Astrocyte (in vitro differentiated cells and primary cell): ENCODE measurements at regions not wholly inside any gene's neighbourhood (a gene's known extent, or its start where the extent isn't known, plus 50 kb on each side); places are given as distances from the start of the nearest gene placed in this dataset.

Experiments used
- DNase-seq: peaks from one replicate; pipeline ENCODE4 v3.0.0-alpha.2; 2010; ENCODE audit warnings: low read depth
- FAIRE-seq: peaks from 2 replicates; lab custom pipeline; 2011; peaks lifted over from hg19 to GRCh38; lab: Jason Lieb, UNC
- H2AFZ ChIP-seq: 2 replicates; pipeline ENCODE4 v1.6.0; 2012; ENCODE audit warnings: low read depth, low read length, inconsistent platforms
- H3K27ac ChIP-seq: 2 replicates; pipeline ENCODE4 v1.5.1; 2011; ENCODE audit warnings: low read depth, low read length, inconsistent platforms
- H3K27me3 ChIP-seq: 2 replicates; pipeline ENCODE4 v1.6.0; 2011; ENCODE audit warnings: low read length, inconsistent platforms; ENCODE audit not compliant: insufficient read depth
- H3K36me3 ChIP-seq: 2 replicates; pipeline ENCODE4 v1.5.1; 2011; ENCODE audit warnings: low read length, inconsistent platforms; ENCODE audit not compliant: insufficient read depth
- H3K4me1 ChIP-seq: 2 replicates; pipeline ENCODE4 v1.5.1; 2011; ENCODE audit warnings: low read length, inconsistent platforms; ENCODE audit not compliant: insufficient read depth
- H3K4me2 ChIP-seq: 2 replicates; pipeline ENCODE4 v1.6.0; 2012; ENCODE audit warnings: low read length, inconsistent platforms
- H3K4me3 ChIP-seq: 2 replicates; pipeline ENCODE4 v1.5.1; 2011; ENCODE audit warnings: low read depth, mild to moderate bottlenecking, low read length, inconsistent platforms; ENCODE audit not compliant: insufficient read depth
- H3K79me2 ChIP-seq: 2 replicates; pipeline ENCODE4 v1.6.0; 2012; ENCODE audit warnings: mild to moderate bottlenecking, low read length, inconsistent platforms; ENCODE audit not compliant: insufficient read depth
- H3K9ac ChIP-seq: 2 replicates; pipeline ENCODE4 v1.6.0; 2012; ENCODE audit warnings: mild to moderate bottlenecking, low read length, inconsistent platforms
- H3K9me3 ChIP-seq: 2 replicates; pipeline ENCODE4 v1.5.1; 2012; ENCODE audit warnings: low read depth, mild to moderate bottlenecking, low read length, inconsistent platforms; ENCODE audit not compliant: insufficient read depth
- H4K20me1 ChIP-seq: 2 replicates; pipeline ENCODE4 v1.6.0; 2012; ENCODE audit warnings: low read length, inconsistent platforms; ENCODE audit not compliant: insufficient read depth
- H3K27ac Mint-ChIP-seq: one replicate; pipeline ENCODE4 v1.8.0; 2021; ENCODE audit warnings: mild to moderate bottlenecking, mixed read lengths; ENCODE audit not compliant: unreplicated experiment
- H3K27me3 Mint-ChIP-seq: one replicate; pipeline ENCODE4 v1.8.0; 2021; ENCODE audit warnings: low read depth, mixed read lengths; ENCODE audit not compliant: unreplicated experiment
- H3K36me3 Mint-ChIP-seq: one replicate; pipeline ENCODE4 v1.8.0; 2021; ENCODE audit warnings: low read depth, mixed read lengths; ENCODE audit not compliant: unreplicated experiment
- H3K4me1 Mint-ChIP-seq: one replicate; pipeline ENCODE4 v1.8.0; 2021; ENCODE audit warnings: low read depth, mixed read lengths; ENCODE audit not compliant: unreplicated experiment
- H3K4me3 Mint-ChIP-seq: one replicate; pipeline ENCODE4 v1.8.0; 2021; ENCODE audit warnings: mild to moderate bottlenecking, moderate library complexity, mixed read lengths; ENCODE audit not compliant: unreplicated experiment
- H3K9me3 Mint-ChIP-seq: one replicate; pipeline ENCODE4 v1.8.0; 2021; ENCODE audit warnings: mild to moderate bottlenecking, mixed read lengths; ENCODE audit not compliant: unreplicated experiment
- EZH2 ChIP-seq: IDR thresholded peaks from 2 replicates; pipeline ENCODE4 v1.6.1; 2012; ENCODE audit warnings: mild to moderate bottlenecking, low read length, inconsistent platforms; ENCODE audit not compliant: insufficient read depth
- TF ChIP-seq, protein P1 (sequence below): IDR thresholded peaks from 2 replicates; pipeline ENCODE4 v1.5.1; 2011; ENCODE audit warnings: low read depth, mild to moderate bottlenecking, inconsistent platforms, low read length, moderate library complexity; ENCODE audit not compliant: insufficient read depth

DNA sequence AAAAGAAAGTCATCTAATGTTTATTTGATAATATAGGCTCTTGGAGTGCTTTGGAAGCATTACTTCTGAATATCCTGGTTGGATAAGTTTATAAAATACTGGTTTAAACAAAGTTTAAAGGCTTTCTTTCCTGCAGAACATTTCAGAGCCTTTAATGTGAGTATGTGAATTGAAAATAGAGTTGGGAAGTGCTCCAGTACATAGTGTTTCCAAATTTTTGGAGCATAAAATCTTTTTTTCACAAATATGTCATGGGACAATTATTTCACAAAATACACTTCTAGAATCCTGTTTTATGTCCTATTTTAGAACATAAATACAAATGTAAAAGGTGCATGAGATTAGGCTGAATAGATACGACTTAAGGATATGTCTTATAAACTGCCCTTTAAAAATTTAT is 158.9 kb upstream of the HNRNPA3 start:
- Histone ChIP-seq H3K36me3 (no peaks in the 10 kb centered on the region), H3K79me2 (no peaks in the 10 kb centered on the region), H3K4me2 (no peak overlapping the region), H3K9me3 (no peaks in the 10 kb centered on the region), H2AFZ (no peak overlapping the region), H3K27ac (no peak overlapping the region), H3K4me1 (no peaks in the 10 kb centered on the region), H3K9ac (no peak overlapping the region), H3K27me3 (no peaks in the 10 kb centered on the region), H3K4me3 (no peak overlapping the region), H4K20me1 (no peaks in the 10 kb centered on the region)
- FAIRE-seq = no peak
- no peaks in the 10 kb centered on the region for H3K36me3 Mint-ChIP-seq
- H3K9me3 Mint-ChIP-seq = no peaks in the 10 kb centered on the region
- peaks cover 4% of the 10 kb centered on the region for H3K27me3 Mint-ChIP-seq
- H3K4me3 Mint-ChIP-seq = no peak overlapping the region
- no peak overlapping the region for H3K27ac Mint-ChIP-seq
- TF ChIP-seq, protein P1, sequence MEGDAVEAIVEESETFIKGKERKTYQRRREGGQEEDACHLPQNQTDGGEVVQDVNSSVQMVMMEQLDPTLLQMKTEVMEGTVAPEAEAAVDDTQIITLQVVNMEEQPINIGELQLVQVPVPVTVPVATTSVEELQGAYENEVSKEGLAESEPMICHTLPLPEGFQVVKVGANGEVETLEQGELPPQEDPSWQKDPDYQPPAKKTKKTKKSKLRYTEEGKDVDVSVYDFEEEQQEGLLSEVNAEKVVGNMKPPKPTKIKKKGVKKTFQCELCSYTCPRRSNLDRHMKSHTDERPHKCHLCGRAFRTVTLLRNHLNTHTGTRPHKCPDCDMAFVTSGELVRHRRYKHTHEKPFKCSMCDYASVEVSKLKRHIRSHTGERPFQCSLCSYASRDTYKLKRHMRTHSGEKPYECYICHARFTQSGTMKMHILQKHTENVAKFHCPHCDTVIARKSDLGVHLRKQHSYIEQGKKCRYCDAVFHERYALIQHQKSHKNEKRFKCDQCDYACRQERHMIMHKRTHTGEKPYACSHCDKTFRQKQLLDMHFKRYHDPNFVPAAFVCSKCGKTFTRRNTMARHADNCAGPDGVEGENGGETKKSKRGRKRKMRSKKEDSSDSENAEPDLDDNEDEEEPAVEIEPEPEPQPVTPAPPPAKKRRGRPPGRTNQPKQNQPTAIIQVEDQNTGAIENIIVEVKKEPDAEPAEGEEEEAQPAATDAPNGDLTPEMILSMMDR = no peak
- TF ChIP-seq EZH2 = no peak
- DNase-seq = no peak
- peaks cover 5% of the 10 kb centered on the region for H3K4me1 Mint-ChIP-seq

DNA sequence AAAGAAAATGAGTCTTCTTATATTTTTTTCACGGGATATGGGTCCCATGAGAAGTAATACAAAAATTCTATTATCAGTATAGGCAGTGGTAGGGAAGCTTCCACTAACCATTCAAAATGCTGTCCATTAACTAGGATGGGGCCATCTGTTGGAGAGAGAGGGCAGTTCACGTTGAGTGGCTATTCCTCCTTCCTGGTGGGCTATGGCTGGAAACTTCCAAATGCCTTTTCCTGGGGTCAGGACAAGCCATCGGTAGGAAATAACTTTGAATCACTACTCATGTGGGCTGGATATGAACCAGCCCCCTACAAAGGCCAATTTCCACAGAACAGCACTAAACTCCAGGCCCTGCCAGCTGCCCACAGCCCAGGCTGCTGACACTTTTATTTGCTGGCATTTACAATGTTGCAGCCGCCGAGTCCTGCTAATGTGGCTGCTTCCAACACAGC is 156.1 kb upstream of the HNRNPA3 start:
- H3K27ac ChIP-seq = no peak overlapping the region
- DNase-seq (no peak), FAIRE-seq (no peak)
- H4K20me1 ChIP-seq = no peaks in the 10 kb centered on the region
- H3K4me2 ChIP-seq = no peak overlapping the region
- H3K27me3 ChIP-seq = no peaks in the 10 kb centered on the region
- Mint-ChIP-seq H3K27me3 (peaks cover 2% of the 10 kb centered on the region), H3K4me3 (no peak overlapping the region), H3K4me1 (peaks cover 5% of the 10 kb centered on the region), H3K27ac (no peak overlapping the region), H3K36me3 (no peaks in the 10 kb centered on the region), H3K9me3 (no peaks in the 10 kb centered on the region)
- no peak overlapping the region for H3K9ac ChIP-seq
- no peaks in the 10 kb centered on the region for H3K79me2 ChIP-seq
- TF ChIP-seq EZH2 = no peak
- TF ChIP-seq, protein P1 = no peak
- no peaks in the 10 kb centered on the region for H3K4me1 ChIP-seq
- no peaks in the 10 kb centered on the region for H3K36me3 ChIP-seq
- H2AFZ ChIP-seq = no peak overlapping the region
- H3K9me3 ChIP-seq = no peaks in the 10 kb centered on the region
- no peak overlapping the region for H3K4me3 ChIP-seq

DNA sequence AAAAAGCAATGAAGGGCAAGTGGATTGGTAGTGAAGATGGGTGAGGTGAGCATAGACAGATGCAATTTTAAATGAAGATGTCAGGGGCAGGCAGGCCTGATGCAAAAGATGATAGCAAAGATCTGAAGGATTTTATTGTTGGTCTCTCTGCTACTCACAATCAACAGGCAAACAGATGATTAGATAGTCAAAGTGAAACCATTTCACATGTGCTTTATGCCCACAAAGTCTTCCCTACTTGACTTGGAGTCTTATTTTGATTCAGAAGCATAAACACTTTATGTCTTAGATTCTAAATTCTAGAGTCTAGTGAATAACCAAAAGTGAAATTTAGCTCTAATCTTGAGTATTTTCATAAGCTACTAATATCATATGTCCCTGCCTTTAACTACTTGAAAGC is 153.8 kb upstream of the HNRNPA3 start:
- Mint-ChIP-seq H3K27ac (no peak overlapping the region), H3K4me1 (no peaks in the 10 kb centered on the region), H3K27me3 (no peaks in the 10 kb centered on the region), H3K9me3 (no peaks in the 10 kb centered on the region), H3K36me3 (no peaks in the 10 kb centered on the region), H3K4me3 (no peak overlapping the region)
- Histone ChIP-seq H3K4me2 (no peak overlapping the region), H3K79me2 (no peaks in the 10 kb centered on the region), H3K4me3 (no peak overlapping the region), H4K20me1 (no peaks in the 10 kb centered on the region), H2AFZ (no peak overlapping the region), H3K27me3 (no peaks in the 10 kb centered on the region), H3K9ac (no peak overlapping the region), H3K4me1 (no peaks in the 10 kb centered on the region), H3K36me3 (no peaks in the 10 kb centered on the region), H3K9me3 (no peaks in the 10 kb centered on the region), H3K27ac (no peak overlapping the region)
- DNase-seq = no peak
- no peak for FAIRE-seq
- TF ChIP-seq EZH2 = no peak
- TF ChIP-seq, protein P1 = no peak
